ENCODE measurements at regions not wholly inside any gene's neighbourhood (a gene's known extent, or its start where the extent isn't known, plus 50 kb on each side); places are given as distances from the start of the nearest gene placed in this dataset.

- DNase-seq, result no peak
Observed at GRCh38 chr2:120884472-120885290, 149.0 kb downstream of the GLI2 start.

GRCh38 chr2:120885321-120885720 is 149.7 kb downstream of the GLI2 start:
- no peak for DNase-seq

- DNase-seq, result no peak
Observed at GRCh38 chr2:120885749-120886148, 150.1 kb downstream of the GLI2 start.

DNA sequence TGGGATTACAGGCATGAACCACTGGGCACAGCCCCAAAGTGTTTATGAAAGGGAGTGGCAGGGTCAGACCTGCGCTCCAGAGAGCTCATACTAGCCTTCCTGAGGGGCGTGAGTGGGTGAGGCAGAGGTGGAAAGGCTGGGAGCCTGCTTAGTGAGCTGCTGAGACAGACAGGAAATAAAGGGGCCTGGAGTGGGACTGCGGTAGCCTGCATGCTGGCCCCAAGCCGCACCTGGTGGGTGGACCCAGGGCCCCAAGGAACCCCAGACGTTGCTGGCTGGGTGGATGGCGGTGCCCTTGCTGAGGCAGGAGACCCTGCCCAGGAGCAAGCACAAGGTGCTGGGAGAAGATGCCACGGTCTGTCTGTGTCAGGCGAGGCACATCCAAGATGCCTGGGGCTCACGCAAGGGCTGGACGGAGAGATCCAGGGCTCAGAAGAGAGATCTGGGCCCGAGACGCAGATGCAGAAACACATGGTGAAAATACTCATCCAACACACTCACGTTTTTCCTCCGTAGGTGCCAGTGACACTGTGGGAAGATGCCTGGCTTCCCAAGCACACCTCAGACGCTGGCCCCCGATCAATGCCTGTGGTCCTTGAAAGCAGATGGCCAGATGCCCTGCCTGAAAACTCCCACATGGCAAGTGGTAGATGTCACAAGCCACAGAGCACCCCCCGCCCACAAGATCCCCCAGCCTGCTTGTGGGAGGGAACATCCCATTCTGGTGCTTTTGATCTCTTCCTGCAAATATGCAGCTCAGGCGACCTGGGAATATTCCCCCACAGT is 151.1 kb downstream of the GLI2 start:
- no peak for DNase-seq

DNA sequence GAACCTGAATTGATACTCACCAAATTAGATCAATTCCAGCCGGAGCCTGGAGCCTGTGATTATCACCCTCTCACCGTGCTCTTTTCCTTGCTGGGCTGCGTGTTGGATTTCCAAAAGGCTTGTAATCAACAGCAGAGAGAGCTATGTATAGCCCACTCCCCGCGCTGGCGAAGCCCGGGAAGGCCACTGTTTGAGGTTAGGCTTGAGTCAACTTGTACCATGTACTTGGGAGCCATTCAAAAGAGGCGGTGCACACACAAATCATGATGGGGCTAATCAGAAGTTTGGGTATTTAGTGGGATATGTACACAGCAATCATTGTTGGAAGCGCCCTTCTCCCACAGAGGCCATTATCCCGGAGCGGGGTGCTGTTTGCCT is 151.6 kb downstream of the GLI2 start:
- no peak for DNase-seq

- DNase-seq, result no peak
Observed at GRCh38 chr2:120887741-120888231, 152.1 kb downstream of the GLI2 start.

- no peak for DNase-seq
Observed at GRCh38 chr2:120888851-120889250, 153.2 kb downstream of the GLI2 start.

DNA sequence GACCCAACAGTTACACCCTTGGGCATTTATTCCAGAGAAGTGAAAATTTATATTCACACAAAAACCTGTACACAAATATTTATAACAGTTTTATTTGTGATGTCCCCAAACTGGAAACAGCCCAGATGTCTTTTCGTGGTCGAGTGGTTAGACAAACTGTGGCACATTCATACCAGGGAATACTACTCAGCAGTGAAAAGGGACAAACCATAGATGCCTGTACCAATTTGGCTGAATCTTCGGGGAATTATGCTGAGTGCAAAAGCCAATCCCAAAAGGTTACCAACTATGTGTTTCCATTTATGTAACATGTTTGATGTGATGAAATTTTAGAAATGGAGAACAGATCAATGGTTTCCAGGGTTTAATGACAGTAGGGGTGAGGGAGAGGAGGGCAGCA is 154.3 kb downstream of the GLI2 start:
- no peak for DNase-seq

DNA sequence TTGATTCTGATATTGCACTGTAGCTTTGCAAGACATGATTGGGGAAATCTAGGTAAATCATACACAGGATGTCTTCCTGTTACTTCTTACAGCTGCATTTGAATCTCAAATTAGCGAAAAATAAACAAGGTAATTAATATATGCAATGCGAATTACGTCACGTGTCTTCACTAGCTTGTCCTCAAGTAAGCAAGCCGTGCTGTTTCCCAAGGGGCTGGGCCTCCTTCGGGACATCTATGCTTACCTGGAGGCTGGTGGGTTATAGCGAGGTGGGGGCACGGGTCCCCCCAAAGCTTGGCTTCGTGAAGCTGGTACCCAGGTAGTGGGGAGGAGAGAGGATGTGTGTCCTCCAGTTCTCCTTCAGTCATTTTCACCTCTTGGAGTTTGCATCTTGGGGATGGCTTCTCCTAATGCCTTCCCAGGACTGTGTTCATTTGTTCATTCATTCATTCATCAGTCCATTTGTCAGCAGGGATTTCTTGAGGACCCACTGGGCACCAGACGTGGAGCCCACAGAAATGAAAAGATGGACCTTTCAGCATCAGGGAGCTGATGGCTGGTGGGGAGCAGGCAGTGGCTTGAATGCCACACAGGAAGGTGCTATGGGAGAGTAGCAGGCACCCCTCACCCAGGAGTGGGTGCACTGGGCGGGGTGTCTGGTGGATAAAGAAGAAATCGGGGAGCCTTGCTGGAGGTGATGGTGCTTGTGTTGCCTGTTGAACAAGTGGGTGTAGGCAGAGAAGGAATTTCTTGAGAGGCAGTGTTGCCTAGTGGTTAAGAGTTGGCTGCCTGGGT is 155.1 kb downstream of the GLI2 start:
- no peak for DNase-seq

DNA sequence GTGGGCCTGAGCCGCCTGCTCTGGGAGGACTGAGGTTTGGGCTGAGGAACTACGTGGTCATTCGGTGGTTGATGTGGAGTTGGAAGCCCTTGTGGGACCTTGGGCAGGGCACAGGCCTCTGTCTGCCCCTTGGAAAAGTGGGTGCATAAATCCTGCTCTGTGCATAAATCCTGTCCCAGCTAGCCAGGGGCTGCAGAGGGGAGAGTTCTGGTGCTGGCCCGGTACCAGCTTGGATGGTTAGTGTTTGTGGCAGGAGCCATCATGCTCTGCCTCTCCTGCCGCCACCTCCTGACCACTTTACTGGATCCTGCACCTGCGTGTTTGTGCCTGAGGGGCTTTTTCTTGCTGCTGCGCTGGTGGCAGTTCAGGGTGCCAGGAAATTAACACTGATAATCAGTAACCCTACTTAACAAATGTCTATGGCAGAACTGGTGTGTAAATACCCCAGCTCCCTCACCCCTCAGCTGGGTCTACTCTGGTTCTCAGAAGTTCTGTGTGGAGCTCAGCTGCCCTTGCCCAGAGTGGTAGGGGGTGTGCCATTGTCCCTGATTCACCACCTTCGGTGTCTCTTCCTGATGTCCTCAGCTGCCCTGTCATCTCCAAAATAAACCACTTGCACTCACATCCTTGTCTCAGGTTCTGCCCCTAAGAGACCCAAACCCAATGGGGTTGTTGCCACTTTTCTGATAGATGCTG is 156.8 kb downstream of the GLI2 start:
- no peak for DNase-seq

- DNase-seq, result no peak
Observed at GRCh38 chr2:120892967-120893667, 157.4 kb downstream of the GLI2 start.

GRCh38 chr2:120893811-120894584 is 158.3 kb downstream of the GLI2 start:
- DNase-seq, result no peak

DNA sequence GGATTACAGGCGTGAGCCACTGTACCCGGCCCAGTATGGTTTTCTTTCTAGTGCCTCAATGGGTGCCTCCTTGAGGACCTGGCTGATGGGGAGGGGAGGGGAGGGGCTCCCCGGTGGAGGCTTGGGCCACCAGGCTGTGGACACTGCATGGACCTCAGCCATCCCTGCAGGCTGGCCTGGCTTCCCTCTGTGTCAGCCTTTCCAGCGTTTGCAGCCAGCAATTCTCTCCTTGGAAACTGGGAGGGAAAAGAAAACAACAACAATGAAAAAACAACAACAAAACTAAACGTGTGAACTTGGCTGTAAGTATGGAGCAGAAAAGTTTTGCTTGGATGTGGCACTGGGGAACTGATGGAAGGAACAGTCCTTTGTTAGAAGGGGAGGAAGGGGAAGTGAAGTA is 159.3 kb downstream of the GLI2 start:
- DNase-seq, result no peak

- no peak for DNase-seq
Observed at GRCh38 chr2:120896126-120896525, 160.5 kb downstream of the GLI2 start.

- DNase-seq, result no peak
Observed at GRCh38 chr2:120896901-120897300, 161.2 kb downstream of the GLI2 start.

DNA sequence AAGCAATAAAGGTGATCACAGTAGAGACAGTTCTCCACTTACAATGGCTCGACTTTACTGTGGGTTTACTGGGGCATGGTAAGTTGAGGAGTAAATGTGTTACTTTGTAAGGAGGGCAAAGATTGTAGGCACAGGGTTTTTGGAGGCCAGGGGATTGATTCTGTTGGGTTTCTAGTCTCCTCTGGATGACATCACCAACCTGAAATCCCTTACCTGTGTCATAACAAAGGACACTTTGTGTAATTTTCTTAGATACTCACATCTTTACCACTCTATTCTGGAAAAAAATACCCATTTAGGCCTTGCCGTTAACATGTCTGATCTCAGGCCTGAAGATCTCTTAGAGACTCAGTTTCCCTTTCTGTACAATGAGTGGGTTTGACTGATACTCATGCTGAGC is 161.7 kb downstream of the GLI2 start:
- no peak for DNase-seq

DNA sequence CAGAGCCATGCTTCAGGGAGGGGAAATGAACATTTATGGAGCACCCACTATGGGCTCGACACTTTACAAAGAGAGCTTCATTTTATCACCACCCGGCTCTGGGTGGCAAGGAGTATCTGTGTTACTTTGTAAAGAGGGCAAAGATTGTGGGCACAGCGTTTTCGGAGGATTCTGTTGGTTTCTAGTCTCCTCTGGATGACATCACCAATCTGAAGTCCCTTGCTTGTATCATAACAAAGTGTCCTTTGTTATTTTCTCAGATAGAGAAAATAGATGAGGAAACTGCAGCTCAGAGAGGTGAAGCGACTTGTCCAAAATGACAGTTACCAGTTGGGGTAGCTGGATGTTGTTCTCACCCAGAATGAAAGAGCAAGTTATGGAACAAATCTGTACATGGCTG is 162.8 kb downstream of the GLI2 start:
- no peak for DNase-seq

- peak; percentile 73 for DNase-seq
Observed at GRCh38 chr2:120898961-120899750, 163.5 kb downstream of the GLI2 start.

- DNase-seq, result no peak
Observed at GRCh38 chr2:120899771-120900170, 164.1 kb downstream of the GLI2 start.

DNA sequence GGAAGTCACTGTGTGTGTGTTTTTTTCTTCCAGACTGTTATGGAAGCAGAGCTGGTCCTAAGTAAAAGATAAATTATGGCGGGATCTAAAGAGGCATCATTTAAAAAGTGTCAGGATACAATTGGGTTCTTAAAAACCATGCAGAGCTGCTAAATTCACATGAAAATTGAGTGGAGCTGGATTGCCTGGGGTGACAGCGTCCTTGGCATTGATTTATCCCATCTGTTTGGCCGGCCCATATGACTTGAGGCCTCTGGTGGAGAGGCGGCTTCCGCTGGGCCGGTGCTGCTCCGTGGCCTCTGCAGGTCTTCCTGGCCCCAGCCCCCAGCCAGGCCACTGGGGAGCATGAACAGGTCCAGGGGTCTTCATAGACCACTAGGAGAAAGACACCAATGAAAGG is 165.5 kb downstream of the GLI2 start:
- no peak for DNase-seq
